GM12878 (cell line): ENCODE measurements at regions not wholly inside any gene's neighbourhood (a gene's known extent, or its start where the extent isn't known, plus 50 kb on each side); places are given as distances from the start of the nearest gene placed in this dataset.

ENCODE experiments used
- CREB1 ChIP-seq: IDR thresholded peaks from 2 replicates; pipeline ENCODE4 v1.6.1; 2012; ENCODE audit warnings: low read depth, mild to moderate bottlenecking, inconsistent platforms
- EZH2 ChIP-seq: IDR thresholded peaks from 2 replicates; pipeline ENCODE4 v1.6.1; 2012; ENCODE audit warnings: low read depth, mild to moderate bottlenecking, control low read depth, inconsistent platforms, low read length, borderline replicate concordance; ENCODE audit not compliant: control insufficient read depth
- KDM1A ChIP-seq: fragments of 200-600 bp; sonication (generic); IDR thresholded peaks from 2 replicates; pipeline ENCODE4 v1.6.1; 2016; ENCODE audit warnings: borderline replicate concordance
- PAX5 ChIP-seq: IDR thresholded peaks from 2 replicates; pipeline ENCODE4 v1.6.1; 2011; ENCODE audit warnings: low read depth, low read length, borderline replicate concordance

DNA sequence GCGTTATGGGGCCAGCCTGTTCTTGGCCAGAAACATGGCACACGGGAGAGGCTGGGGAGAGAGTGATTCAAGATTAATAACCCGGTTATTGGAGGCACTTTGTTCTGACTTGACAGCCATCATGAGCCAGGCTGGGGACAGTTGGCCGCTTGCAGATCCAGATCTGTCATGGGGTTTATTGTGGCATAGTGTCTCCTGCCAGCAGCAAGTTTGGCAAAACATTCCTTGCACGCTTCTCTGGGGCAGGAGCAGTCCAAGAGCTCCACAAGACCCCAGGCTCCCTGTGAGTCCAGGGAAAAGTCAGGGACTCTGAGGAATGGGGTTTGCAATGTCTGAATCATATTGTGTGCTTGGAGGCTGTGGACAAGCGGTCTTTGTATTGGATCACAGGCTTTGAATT lies 270.4 kb downstream of the MIAT start:
- no peak for TF ChIP-seq CREB1
- TF ChIP-seq PAX5 = no peak
- TF ChIP-seq EZH2 = no peak
- no peak for TF ChIP-seq KDM1A
